ENCODE measurements at regions not wholly inside any gene's neighbourhood (a gene's known extent, or its start where the extent isn't known, plus 50 kb on each side); places are given as distances from the start of the nearest gene placed in this dataset.

DNA sequence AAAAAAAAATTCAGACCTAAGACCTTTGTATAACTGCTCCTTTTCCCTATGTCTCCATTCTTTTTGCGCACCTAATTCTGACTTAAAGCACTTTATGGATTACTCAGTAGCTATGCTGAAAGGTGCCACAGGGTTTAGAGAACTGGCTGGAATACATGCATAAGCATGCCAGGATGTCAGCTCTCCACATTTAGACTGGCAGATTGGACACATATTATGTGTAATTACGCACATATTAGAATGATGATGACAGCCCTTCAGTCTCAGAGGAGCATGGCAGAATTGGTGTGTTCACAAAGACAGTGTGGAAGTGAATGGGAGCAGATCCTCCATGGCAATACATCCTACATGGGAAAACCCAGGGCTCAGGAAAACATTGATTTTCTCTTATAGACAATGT lies 108.1 kb upstream of the LSAMP start:
- TF ChIP-seq, protein P1, sequence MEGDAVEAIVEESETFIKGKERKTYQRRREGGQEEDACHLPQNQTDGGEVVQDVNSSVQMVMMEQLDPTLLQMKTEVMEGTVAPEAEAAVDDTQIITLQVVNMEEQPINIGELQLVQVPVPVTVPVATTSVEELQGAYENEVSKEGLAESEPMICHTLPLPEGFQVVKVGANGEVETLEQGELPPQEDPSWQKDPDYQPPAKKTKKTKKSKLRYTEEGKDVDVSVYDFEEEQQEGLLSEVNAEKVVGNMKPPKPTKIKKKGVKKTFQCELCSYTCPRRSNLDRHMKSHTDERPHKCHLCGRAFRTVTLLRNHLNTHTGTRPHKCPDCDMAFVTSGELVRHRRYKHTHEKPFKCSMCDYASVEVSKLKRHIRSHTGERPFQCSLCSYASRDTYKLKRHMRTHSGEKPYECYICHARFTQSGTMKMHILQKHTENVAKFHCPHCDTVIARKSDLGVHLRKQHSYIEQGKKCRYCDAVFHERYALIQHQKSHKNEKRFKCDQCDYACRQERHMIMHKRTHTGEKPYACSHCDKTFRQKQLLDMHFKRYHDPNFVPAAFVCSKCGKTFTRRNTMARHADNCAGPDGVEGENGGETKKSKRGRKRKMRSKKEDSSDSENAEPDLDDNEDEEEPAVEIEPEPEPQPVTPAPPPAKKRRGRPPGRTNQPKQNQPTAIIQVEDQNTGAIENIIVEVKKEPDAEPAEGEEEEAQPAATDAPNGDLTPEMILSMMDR (IDR thresholded peaks at IDR 0.05 in 8 of 11, conservative IDR thresholded peaks at IDR 0.05 in 3 of 11) = no peak
- TF ChIP-seq POLR2AphosphoS5 (IDR thresholded peaks at IDR 0.05) (no peak), POLR2A (IDR thresholded peaks at IDR 0.05) (no peak)

Data from spleen (tissue), 7 donors.